ENCODE measurements at regions not wholly inside any gene's neighbourhood (a gene's known extent, or its start where the extent isn't known, plus 50 kb on each side); places are given as distances from the start of the nearest gene placed in this dataset.

GRCh38 chr21:25329227-25329825 lies 278.0 kb downstream of the MRPL39 start:
- H3K36me3 ChIP-seq, result no peaks in the 10 kb centered on the region
- H3K9me3 ChIP-seq, result no peaks in the 10 kb centered on the region
- no peaks in the 10 kb centered on the region for H3K27me3 ChIP-seq
- H3K4me1 ChIP-seq, result peaks cover 0 to 6% (median 0%) of the 10 kb centered on the region in 4 donors
- no peak overlapping the region for H3K4me3 ChIP-seq
- intact Hi-C loops (cut with DNase I), result no loop called here
- no peak for TF ChIP-seq POLR2A (IDR thresholded peaks at IDR 0.05)
- TF ChIP-seq POLR2AphosphoS5 (IDR thresholded peaks at IDR 0.05), result no peak
- no peak for TF ChIP-seq CTCF (IDR thresholded peaks at IDR 0.05)
- TF ChIP-seq EP300 (IDR thresholded peaks at IDR 0.05), result no peak
- DNase-seq, result no peak
- WGBS, 2 donors, result 50 to 59% methylated on average over 2 of the region's 2 CpGs
- H3K27ac ChIP-seq, result no peak overlapping the region

GRCh38 chr21:25328736-25329135 lies 278.5 kb downstream of the MRPL39 start:
- intact Hi-C loops (cut with DNase I), result no loop called here
- H3K36me3 ChIP-seq, result no peaks in the 10 kb centered on the region
- no peak for DNase-seq

GRCh38 chr21:25326181-25326580 lies 281.1 kb downstream of the MRPL39 start:
- DNase-seq, result no peak
- H3K4me3 ChIP-seq, result no peak overlapping the region
- H3K27me3 ChIP-seq, result no peaks in the 10 kb centered on the region
- no peak overlapping the region for H3K27ac ChIP-seq
- intact Hi-C loops (cut with DNase I), result no loop called here
- WGBS, 2 donors, result 81 to 83% methylated on average over 2 of the region's 2 CpGs
- TF ChIP-seq CTCF (IDR thresholded peaks at IDR 0.05) (no peak), POLR2AphosphoS5 (IDR thresholded peaks at IDR 0.05) (no peak), POLR2A (IDR thresholded peaks at IDR 0.05) (no peak), EP300 (IDR thresholded peaks at IDR 0.05) (no peak)
- H3K9me3 ChIP-seq, result no peaks in the 10 kb centered on the region
- no peaks in the 10 kb centered on the region for H3K36me3 ChIP-seq
- peaks cover 0 to 6% (median 0%) of the 10 kb centered on the region in 4 donors for H3K4me1 ChIP-seq

More at GRCh38 chr21:25328736-25329135, 278.5 kb downstream of the MRPL39 start:
- Histone ChIP-seq H3K4me1 (peaks cover 0 to 6% (median 0%) of the 10 kb centered on the region in 4 donors), H3K27me3 (no peaks in the 10 kb centered on the region), H3K4me3 (no peak overlapping the region), H3K9me3 (no peaks in the 10 kb centered on the region), H3K27ac (no peak overlapping the region)
- WGBS, 2 donors, result 10 to 20% methylated on average over 1 of the region's 1 CpG
- TF ChIP-seq CTCF (IDR thresholded peaks at IDR 0.05) (no peak), EP300 (IDR thresholded peaks at IDR 0.05) (no peak), POLR2AphosphoS5 (IDR thresholded peaks at IDR 0.05) (no peak), POLR2A (IDR thresholded peaks at IDR 0.05) (no peak)

GRCh38 chr21:25324666-25325065 lies 282.6 kb downstream of the MRPL39 start:
- H3K27me3 ChIP-seq, result no peaks in the 10 kb centered on the region
- DNase-seq, result no peak
- TF ChIP-seq POLR2A (IDR thresholded peaks at IDR 0.05) (no peak), EP300 (IDR thresholded peaks at IDR 0.05) (no peak), POLR2AphosphoS5 (IDR thresholded peaks at IDR 0.05) (no peak), CTCF (IDR thresholded peaks at IDR 0.05) (no peak)
- H3K27ac ChIP-seq, result peak overlapping the region in 1 of 4 donors; percentile 14
- 85 to 89% methylated on average over 6 of the region's 6 CpGs for WGBS, 2 donors
- no peaks in the 10 kb centered on the region for H3K36me3 ChIP-seq
- intact Hi-C loops (cut with DNase I), result no loop called here
- peaks cover 0 to 6% (median 0%) of the 10 kb centered on the region in 4 donors for H3K4me1 ChIP-seq
- no peaks in the 10 kb centered on the region for H3K9me3 ChIP-seq
- no peak overlapping the region for H3K4me3 ChIP-seq
